Fibroblast of lung (primary cell): ENCODE measurements at regions not wholly inside any gene's neighbourhood (a gene's known extent, or its start where the extent isn't known, plus 50 kb on each side); places are given as distances from the start of the nearest gene placed in this dataset.
A peak's percentile ranks its signal among the peaks of the same experiment; 100 is the strongest.

Experiments used
- DNase-seq, 2 donors: peaks; one replicate each; pipeline versions ENCODE4 v3.0.0 to v3.0.0-alpha.2; 2010; ENCODE audit warnings: low read depth in 2 of 2
- H2AFZ ChIP-seq: 2 replicates; pipeline ENCODE4 v1.5.1; 2012; ENCODE audit warnings: low read length, control low read depth, inconsistent platforms
- H3K27ac ChIP-seq: 2 replicates; pipeline ENCODE4 v1.5.1; 2011; ENCODE audit warnings: low read length, control low read depth; ENCODE audit not compliant: insufficient read depth
- H3K27me3 ChIP-seq: 2 replicates; pipeline ENCODE4 v1.5.1; 2011; ENCODE audit warnings: mild to moderate bottlenecking, low read length; ENCODE audit not compliant: control insufficient read depth, insufficient read depth
- H3K36me3 ChIP-seq: 2 replicates; pipeline ENCODE4 v1.5.1; 2011; ENCODE audit warnings: low read length; ENCODE audit not compliant: control insufficient read depth, insufficient read depth
- H3K4me1 ChIP-seq: 2 replicates; pipeline ENCODE4 v1.5.1; 2011; ENCODE audit warnings: low read length; ENCODE audit not compliant: control insufficient read depth, insufficient read depth; ENCODE audit errors: extremely low read depth
- H3K4me2 ChIP-seq: 2 replicates; pipeline ENCODE4 v1.5.1; 2011; ENCODE audit warnings: low read length, control low read depth; ENCODE audit not compliant: insufficient read depth; ENCODE audit errors: extremely low read depth
- H3K4me3 ChIP-seq, 4 experiments: fragments of 200-600 bp in 1 of 4; sonication (generic) in 1 of 4; replicated peaks in 1 of 4; 2 replicates each; pipeline ENCODE4 v1.5.1; 2011 to 2016; ENCODE audit warnings: low read length in 4 of 4, low read depth in 3 of 4, mild to moderate bottlenecking in 3 of 4, control low read depth in 2 of 4, inconsistent platforms in 1 of 4, mixed read lengths in 1 of 4; ENCODE audit not compliant: insufficient read depth in 1 of 4; ENCODE audit errors: control extremely low read depth in 1 of 4
- H3K79me2 ChIP-seq: 2 replicates; pipeline ENCODE4 v1.5.1; 2012; ENCODE audit warnings: mild to moderate bottlenecking, low read length, inconsistent platforms; ENCODE audit not compliant: control insufficient read depth, insufficient read depth
- H3K9ac ChIP-seq: 2 replicates; pipeline ENCODE4 v1.5.1; 2011; ENCODE audit warnings: mild to moderate bottlenecking, low read length, control low read depth; ENCODE audit not compliant: insufficient read depth
- H3K9me3 ChIP-seq: 2 replicates; pipeline ENCODE4 v1.5.1; 2012; ENCODE audit warnings: low read depth, low read length; ENCODE audit not compliant: control insufficient read depth, insufficient read depth
- H4K20me1 ChIP-seq: 2 replicates; pipeline ENCODE4 v1.5.1; 2011; ENCODE audit warnings: low read length; ENCODE audit not compliant: control insufficient read depth, insufficient read depth; ENCODE audit errors: extremely low read depth
- EZH2 ChIP-seq: IDR thresholded peaks from 2 replicates; pipeline ENCODE4 v1.5.1; 2012; ENCODE audit warnings: low read length, control low read depth, mild to moderate bottlenecking; ENCODE audit errors: missing control alignments
- TF ChIP-seq, protein P1 (sequence below), 2 donors: IDR thresholded peaks in 1 of 2; conservative IDR thresholded peaks in 1 of 2; 1 replicate in 1 of 2; 2 replicates in 1 of 2; pipeline ENCODE4 v1.5.1; 2011 to 2012; ENCODE audit warnings: low read length in 2 of 2, control low read depth in 1 of 2, inconsistent platforms in 1 of 2, low read depth in 1 of 2, mild to moderate bottlenecking in 1 of 2

DNA sequence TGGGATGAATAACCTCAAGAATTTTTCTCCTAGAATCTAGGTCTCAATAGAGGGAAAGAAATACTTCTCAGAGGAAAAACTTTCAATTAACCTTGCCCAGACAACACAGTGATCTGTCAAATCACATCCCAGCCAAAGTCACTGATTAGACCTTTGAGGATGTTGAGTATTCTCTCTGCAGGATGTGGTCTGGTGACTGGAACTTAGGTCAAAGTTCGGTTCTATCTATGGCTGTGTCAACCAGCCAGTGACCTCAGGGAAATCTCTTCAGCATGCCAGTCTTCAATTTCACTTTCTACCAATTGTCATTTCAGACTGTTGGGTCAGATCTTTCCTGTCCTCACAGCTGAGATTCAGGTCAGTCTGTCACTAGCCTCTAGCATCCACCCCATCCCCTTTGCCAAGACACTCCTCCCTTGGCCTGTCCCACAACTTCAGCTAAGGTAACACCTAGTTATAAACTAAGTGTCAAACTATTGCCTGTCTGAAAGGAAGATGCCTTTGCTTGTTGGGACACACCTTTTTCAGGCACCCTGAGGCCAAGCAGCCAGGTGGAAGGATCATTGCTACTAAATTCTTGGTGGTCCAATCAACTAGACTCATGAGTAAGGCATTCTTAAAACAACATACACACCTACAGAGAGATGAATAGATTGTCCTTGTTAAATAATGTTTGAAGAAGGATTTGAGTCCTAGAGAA lies 156.3 kb upstream of the FST start:
- Histone ChIP-seq H3K79me2 (no peaks in the 10 kb centered on the region), H4K20me1 (no peaks in the 10 kb centered on the region), H2AFZ (no peak overlapping the region), H3K9ac (no peak overlapping the region), H3K4me1 (peaks cover 2% of the 10 kb centered on the region), H3K27ac (no peak overlapping the region), H3K27me3 (no peaks in the 10 kb centered on the region), H3K36me3 (no peaks in the 10 kb centered on the region), H3K4me2 (no peak overlapping the region), H3K4me3 (no peak overlapping the region), H3K9me3 (no peaks in the 10 kb centered on the region)
- DNase-seq, result peak in 1 of 2 donors; percentile 30
- TF ChIP-seq EZH2, result no peak
- TF ChIP-seq, protein P1, sequence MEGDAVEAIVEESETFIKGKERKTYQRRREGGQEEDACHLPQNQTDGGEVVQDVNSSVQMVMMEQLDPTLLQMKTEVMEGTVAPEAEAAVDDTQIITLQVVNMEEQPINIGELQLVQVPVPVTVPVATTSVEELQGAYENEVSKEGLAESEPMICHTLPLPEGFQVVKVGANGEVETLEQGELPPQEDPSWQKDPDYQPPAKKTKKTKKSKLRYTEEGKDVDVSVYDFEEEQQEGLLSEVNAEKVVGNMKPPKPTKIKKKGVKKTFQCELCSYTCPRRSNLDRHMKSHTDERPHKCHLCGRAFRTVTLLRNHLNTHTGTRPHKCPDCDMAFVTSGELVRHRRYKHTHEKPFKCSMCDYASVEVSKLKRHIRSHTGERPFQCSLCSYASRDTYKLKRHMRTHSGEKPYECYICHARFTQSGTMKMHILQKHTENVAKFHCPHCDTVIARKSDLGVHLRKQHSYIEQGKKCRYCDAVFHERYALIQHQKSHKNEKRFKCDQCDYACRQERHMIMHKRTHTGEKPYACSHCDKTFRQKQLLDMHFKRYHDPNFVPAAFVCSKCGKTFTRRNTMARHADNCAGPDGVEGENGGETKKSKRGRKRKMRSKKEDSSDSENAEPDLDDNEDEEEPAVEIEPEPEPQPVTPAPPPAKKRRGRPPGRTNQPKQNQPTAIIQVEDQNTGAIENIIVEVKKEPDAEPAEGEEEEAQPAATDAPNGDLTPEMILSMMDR (conservative IDR thresholded peaks at IDR 0.05 in 1 of 2, IDR thresholded peaks at IDR 0.05 in 1 of 2; ENCODE audit: low read depth in 1 of 2, low read length in 2 of 2), result no peak

DNA sequence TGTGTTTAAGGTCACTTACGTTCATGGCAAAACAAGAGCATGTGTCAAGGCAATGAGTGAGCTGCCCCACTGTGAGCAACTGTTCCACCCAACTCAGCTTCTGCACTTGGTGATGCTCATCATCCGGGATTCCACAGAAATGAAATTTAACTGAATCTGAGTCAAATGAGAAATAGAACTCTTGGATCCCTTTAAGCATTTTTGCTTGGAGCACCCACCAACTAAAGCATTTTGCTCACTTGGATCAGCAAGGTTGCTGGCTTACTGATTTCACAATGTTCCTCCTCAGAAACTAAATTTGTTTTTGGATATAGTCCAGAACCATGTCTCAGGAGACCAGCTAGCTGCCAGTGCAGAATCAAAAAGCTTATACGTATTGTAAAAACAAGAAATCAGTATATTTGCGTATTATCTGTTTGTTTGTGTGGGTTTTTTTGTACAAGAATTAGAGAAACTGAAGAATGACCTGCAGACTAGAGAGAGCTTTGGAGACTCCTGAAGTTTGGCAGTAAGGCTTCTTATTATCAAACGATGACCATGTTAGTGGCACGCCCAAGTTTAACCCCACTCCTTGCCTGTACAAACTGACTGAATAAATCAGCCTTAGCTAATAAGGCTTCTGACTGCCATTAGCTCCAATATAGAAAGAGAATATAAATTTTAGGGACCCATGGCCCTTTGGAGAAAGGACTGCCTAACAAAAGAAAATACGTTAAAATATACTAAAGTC lies 153.8 kb upstream of the FST start:
- Histone ChIP-seq H3K79me2 (no peaks in the 10 kb centered on the region), H2AFZ (no peak overlapping the region)
- DNase-seq, result peak in 1 of 2 donors; percentile 70

DNA sequence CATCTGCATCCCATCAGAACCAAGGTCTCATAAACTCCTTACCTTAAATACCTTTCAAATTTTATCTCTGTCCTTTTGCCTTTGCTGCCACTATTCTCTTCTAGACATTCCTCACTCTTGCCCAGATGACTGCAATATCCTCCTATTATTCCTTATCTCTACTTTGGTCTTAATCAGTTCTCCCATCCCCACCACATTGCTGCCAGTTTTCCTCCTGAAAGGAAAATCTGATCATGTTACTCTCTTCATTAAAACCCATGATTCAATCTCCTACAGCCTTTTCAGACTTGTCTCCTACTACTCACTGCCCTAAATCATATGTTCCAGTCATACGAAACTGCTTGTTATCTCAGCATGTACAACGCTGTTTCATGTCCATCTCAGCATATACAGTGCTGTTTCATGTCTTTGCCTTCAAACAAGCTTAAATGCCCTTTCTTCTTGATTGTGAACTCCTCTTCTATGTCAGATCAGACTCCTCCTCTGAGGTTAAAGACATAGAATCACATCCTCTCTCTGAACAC lies 152.6 kb upstream of the FST start:
- Histone ChIP-seq H3K4me1 (peaks cover 9% of the 10 kb centered on the region), H3K4me2 (no peak overlapping the region), H3K27ac (no peak overlapping the region), H3K27me3 (no peaks in the 10 kb centered on the region), H4K20me1 (no peaks in the 10 kb centered on the region), H3K79me2 (no peaks in the 10 kb centered on the region), H3K36me3 (no peaks in the 10 kb centered on the region), H3K4me3 (no peak overlapping the region), H3K9ac (no peak overlapping the region), H3K9me3 (no peaks in the 10 kb centered on the region), H2AFZ (no peak overlapping the region)
- DNase-seq, result no peak
- no peak for TF ChIP-seq EZH2
- TF ChIP-seq, protein P1 (conservative IDR thresholded peaks at IDR 0.05 in 1 of 2, IDR thresholded peaks at IDR 0.05 in 1 of 2; ENCODE audit: low read depth in 1 of 2, low read length in 2 of 2), result no peak

More for the DNA sequence above, 153.8 kb upstream of the FST start:
- H3K4me2 ChIP-seq, result no peak overlapping the region
- no peaks in the 10 kb centered on the region for H3K9me3 ChIP-seq
- H3K36me3 ChIP-seq, result no peaks in the 10 kb centered on the region
- H3K4me1 ChIP-seq, result peaks cover 5% of the 10 kb centered on the region
- no peak for TF ChIP-seq EZH2
- TF ChIP-seq, protein P1 (conservative IDR thresholded peaks at IDR 0.05 in 1 of 2, IDR thresholded peaks at IDR 0.05 in 1 of 2; ENCODE audit: low read depth in 1 of 2, low read length in 2 of 2), result no peak
- H3K9ac ChIP-seq, result no peak overlapping the region
- H3K4me3 ChIP-seq, result no peak overlapping the region
- no peaks in the 10 kb centered on the region for H3K27me3 ChIP-seq
- no peak overlapping the region for H3K27ac ChIP-seq
- H4K20me1 ChIP-seq, result no peaks in the 10 kb centered on the region
